ENCODE measurements at regions not wholly inside any gene's neighbourhood (a gene's known extent, or its start where the extent isn't known, plus 50 kb on each side); places are given as distances from the start of the nearest gene placed in this dataset.

DNA sequence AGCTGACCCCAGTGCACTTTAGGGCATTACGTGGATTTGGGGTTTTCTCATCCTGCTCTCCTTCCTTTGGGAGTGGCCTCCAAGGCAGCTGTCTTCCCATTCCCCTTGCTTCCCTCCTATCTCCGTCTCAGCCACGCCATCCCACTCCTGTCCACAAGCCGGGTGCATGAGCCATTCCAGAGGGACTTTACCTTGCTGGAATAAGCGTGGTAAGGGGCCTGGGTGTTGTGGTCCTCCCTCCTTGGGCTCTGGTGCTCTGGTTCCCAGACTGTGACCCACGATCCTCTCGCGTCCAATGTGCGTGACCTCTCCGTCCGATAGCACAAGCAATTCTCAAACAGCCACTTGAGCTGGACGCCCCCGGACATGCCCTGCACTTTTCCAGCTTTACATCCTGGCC is 60.6 kb upstream of the NKX2-2 start:
- Histone ChIP-seq H3K4me2 (ENCODE audit: extremely low read depth, insufficient read depth, low read length) (no peak overlapping the region), H3K27ac (ENCODE audit: insufficient read depth, low read length) (no peak overlapping the region), H3K9ac (ENCODE audit: insufficient read depth, low read length) (no peak overlapping the region), H3K4me1 (ENCODE audit: control insufficient read depth, extremely low read depth, insufficient read depth, low read length) (no peaks in the 10 kb centered on the region), H2AFZ (ENCODE audit: low read length) (no peak overlapping the region), H4K20me1 (ENCODE audit: control insufficient read depth, extremely low read depth, insufficient read depth, low read length) (no peaks in the 10 kb centered on the region), H3K4me3 (replicated peaks in 1 of 4; ENCODE audit: control extremely low read depth in 1 of 4, insufficient read depth in 1 of 4, low read depth in 3 of 4, low read length in 4 of 4) (no peak overlapping the region), H3K9me3 (ENCODE audit: control insufficient read depth, insufficient read depth, low read depth, low read length) (no peaks in the 10 kb centered on the region), H3K79me2 (ENCODE audit: control insufficient read depth, insufficient read depth, low read length) (no peaks in the 10 kb centered on the region), H3K36me3 (ENCODE audit: control insufficient read depth, insufficient read depth, low read length) (no peaks in the 10 kb centered on the region), H3K27me3 (ENCODE audit: control insufficient read depth, insufficient read depth, low read length) (no peaks in the 10 kb centered on the region)
- DNase-seq (ENCODE audit: low read depth in 2 of 2): no peak
- TF ChIP-seq, protein P1, sequence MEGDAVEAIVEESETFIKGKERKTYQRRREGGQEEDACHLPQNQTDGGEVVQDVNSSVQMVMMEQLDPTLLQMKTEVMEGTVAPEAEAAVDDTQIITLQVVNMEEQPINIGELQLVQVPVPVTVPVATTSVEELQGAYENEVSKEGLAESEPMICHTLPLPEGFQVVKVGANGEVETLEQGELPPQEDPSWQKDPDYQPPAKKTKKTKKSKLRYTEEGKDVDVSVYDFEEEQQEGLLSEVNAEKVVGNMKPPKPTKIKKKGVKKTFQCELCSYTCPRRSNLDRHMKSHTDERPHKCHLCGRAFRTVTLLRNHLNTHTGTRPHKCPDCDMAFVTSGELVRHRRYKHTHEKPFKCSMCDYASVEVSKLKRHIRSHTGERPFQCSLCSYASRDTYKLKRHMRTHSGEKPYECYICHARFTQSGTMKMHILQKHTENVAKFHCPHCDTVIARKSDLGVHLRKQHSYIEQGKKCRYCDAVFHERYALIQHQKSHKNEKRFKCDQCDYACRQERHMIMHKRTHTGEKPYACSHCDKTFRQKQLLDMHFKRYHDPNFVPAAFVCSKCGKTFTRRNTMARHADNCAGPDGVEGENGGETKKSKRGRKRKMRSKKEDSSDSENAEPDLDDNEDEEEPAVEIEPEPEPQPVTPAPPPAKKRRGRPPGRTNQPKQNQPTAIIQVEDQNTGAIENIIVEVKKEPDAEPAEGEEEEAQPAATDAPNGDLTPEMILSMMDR (conservative IDR thresholded peaks at IDR 0.05 in 1 of 2, IDR thresholded peaks at IDR 0.05 in 1 of 2; ENCODE audit: low read depth in 1 of 2, low read length in 2 of 2): no peak
- TF ChIP-seq EZH2 (IDR thresholded peaks at IDR 0.05; ENCODE audit: low read length, missing control alignments): no peak

DNA sequence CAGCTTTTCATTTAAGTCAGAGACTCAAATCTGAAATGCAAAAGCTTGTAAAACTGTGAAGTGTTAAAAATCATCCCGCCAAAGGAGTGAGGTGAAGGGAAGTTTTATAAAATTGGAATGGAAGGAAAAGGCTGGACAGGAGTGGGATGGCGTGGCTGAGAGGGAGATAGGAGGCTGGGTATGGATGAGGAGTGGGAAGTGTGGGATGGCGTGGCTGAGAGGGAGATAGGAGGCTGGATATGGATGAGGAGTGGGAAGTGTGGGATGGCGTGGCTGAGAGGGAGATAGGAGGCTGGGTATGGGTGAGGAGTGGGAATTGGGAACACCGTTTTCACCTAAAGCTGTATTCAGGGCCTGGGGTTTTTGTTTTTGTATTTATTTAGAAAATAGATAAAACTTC is 59.4 kb upstream of the NKX2-2 start:
- Histone ChIP-seq H4K20me1 (ENCODE audit: control insufficient read depth, extremely low read depth, insufficient read depth, low read length) (no peaks in the 10 kb centered on the region), H3K4me2 (ENCODE audit: extremely low read depth, insufficient read depth, low read length) (no peak overlapping the region), H3K36me3 (ENCODE audit: control insufficient read depth, insufficient read depth, low read length) (no peaks in the 10 kb centered on the region), H3K27me3 (ENCODE audit: control insufficient read depth, insufficient read depth, low read length) (no peaks in the 10 kb centered on the region), H3K27ac (ENCODE audit: insufficient read depth, low read length) (no peak overlapping the region), H3K9me3 (ENCODE audit: control insufficient read depth, insufficient read depth, low read depth, low read length) (no peaks in the 10 kb centered on the region), H3K4me1 (ENCODE audit: control insufficient read depth, extremely low read depth, insufficient read depth, low read length) (no peaks in the 10 kb centered on the region), H2AFZ (ENCODE audit: low read length) (no peak overlapping the region), H3K79me2 (ENCODE audit: control insufficient read depth, insufficient read depth, low read length) (no peaks in the 10 kb centered on the region), H3K4me3 (replicated peaks in 1 of 4; ENCODE audit: control extremely low read depth in 1 of 4, insufficient read depth in 1 of 4, low read depth in 3 of 4, low read length in 4 of 4) (no peak overlapping the region), H3K9ac (ENCODE audit: insufficient read depth, low read length) (no peak overlapping the region)
- TF ChIP-seq, protein P1 (conservative IDR thresholded peaks at IDR 0.05 in 1 of 2, IDR thresholded peaks at IDR 0.05 in 1 of 2; ENCODE audit: low read depth in 1 of 2, low read length in 2 of 2): no peak
- no peak for TF ChIP-seq EZH2 (IDR thresholded peaks at IDR 0.05; ENCODE audit: low read length, missing control alignments)
- DNase-seq (ENCODE audit: low read depth in 2 of 2): no peak

DNA sequence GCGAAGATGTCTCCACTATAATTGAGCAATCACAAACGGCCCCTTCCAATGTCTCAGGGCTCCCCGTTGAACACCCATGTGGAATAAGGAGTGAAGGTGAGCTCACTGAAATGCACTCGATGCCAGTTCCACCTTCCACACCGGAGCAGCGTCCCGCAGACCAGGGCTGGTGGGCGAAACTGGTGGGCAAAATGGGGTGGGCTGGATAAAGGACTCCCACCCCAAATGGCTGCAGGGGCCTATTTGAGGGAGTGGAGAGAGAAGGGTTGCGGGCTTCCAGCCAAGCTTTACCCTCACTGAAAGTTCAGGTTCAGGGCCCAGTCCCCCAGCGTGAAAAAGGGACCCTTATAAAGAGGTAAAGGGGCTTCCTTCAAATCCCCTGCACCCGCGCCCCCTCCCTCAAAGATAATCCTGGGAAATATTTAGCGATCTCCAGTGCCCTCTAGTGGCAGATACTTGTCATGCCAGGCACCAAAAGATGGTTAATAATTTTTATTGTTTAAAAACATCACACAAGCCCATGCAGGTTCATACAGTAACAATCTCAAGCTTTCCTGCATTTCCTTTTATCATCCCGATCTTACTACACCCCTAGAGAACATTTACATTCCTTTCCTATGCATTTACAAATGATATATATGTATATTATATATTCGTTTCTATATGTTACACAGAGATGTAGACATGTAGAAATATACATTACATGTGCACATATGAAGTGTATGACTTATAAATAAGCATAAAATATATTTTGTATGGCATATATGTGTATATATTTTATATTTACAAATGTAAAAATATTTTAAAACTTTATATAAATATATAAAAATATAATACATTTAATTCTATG is 58.2 kb upstream of the NKX2-2 start:
- peak in 1 of 2 donors; percentile 6 for DNase-seq (ENCODE audit: low read depth in 2 of 2)
- H3K9ac ChIP-seq (ENCODE audit: insufficient read depth, low read length): no peak overlapping the region

More for the DNA sequence above, 58.2 kb upstream of the NKX2-2 start:
- Histone ChIP-seq H3K4me1 (ENCODE audit: control insufficient read depth, extremely low read depth, insufficient read depth, low read length) (no peaks in the 10 kb centered on the region), H3K79me2 (ENCODE audit: control insufficient read depth, insufficient read depth, low read length) (no peaks in the 10 kb centered on the region), H3K36me3 (ENCODE audit: control insufficient read depth, insufficient read depth, low read length) (no peaks in the 10 kb centered on the region), H3K4me3 (replicated peaks in 1 of 4; ENCODE audit: control extremely low read depth in 1 of 4, insufficient read depth in 1 of 4, low read depth in 3 of 4, low read length in 4 of 4) (no peak overlapping the region), H3K27me3 (ENCODE audit: control insufficient read depth, insufficient read depth, low read length) (no peaks in the 10 kb centered on the region), H4K20me1 (ENCODE audit: control insufficient read depth, extremely low read depth, insufficient read depth, low read length) (no peaks in the 10 kb centered on the region), H3K9me3 (ENCODE audit: control insufficient read depth, insufficient read depth, low read depth, low read length) (no peaks in the 10 kb centered on the region), H3K4me2 (ENCODE audit: extremely low read depth, insufficient read depth, low read length) (no peak overlapping the region), H3K27ac (ENCODE audit: insufficient read depth, low read length) (no peak overlapping the region), H2AFZ (ENCODE audit: low read length) (no peak overlapping the region)
- no peak for TF ChIP-seq EZH2 (IDR thresholded peaks at IDR 0.05; ENCODE audit: low read length, missing control alignments)
- TF ChIP-seq, protein P1 (conservative IDR thresholded peaks at IDR 0.05 in 1 of 2, IDR thresholded peaks at IDR 0.05 in 1 of 2; ENCODE audit: low read depth in 1 of 2, low read length in 2 of 2): peak; percentile 86 to 89
